HG03039 (cell line): ENCODE measurements at regions not wholly inside any gene's neighbourhood (a gene's known extent, or its start where the extent isn't known, plus 50 kb on each side); places are given as distances from the start of the nearest gene placed in this dataset.
"Not testable (repeated sequence)": the region's sequence is repeated elsewhere in the genome, so short reads cannot be mapped to it uniquely, and the experiment has no call there.

Experiments used
- ATAC-seq: cut with Tn5 transposase; IDR thresholded peaks from one replicate; pipeline ENCODE4 v1.9.1; 2021; ENCODE audit warnings: mild to moderate bottlenecking, moderate library complexity; ENCODE audit not compliant: unreplicated experiment

DNA sequence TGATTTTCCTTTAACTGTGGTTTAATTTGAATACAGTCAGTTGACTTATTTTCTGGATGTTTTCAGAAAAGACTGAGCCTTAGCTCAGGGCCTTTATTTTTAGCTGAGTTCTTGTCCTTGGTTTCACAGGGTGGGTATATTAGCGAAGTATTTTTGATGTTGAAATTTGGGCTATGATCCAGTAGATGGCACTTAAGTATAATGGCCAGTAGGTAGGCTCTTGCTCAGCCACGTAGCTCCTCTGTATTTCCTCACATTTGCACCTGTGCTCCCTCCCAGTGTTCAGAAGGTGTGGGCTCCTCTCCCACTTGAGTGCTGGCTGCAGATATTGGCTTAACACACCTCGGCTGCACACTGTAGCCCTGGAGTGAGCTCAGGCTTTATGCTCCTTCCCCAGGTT is 549.9 kb upstream of the AMOT start:
- ATAC-seq = no peak

- no peak for ATAC-seq
These were observed 549.2 kb upstream of the AMOT start for GRCh38 chrX:113389846-113390245.

- ATAC-seq = no peak
These were observed 544.0 kb upstream of the AMOT start for GRCh38 chrX:113384628-113385027.

GRCh38 chrX:113373421-113373820 is 532.8 kb upstream of the AMOT start:
- not testable (repeated sequence) for ATAC-seq

- no peak for ATAC-seq
These were observed 529.4 kb upstream of the AMOT start for GRCh38 chrX:113370006-113370405.

- no peak for ATAC-seq
These were observed 528.4 kb upstream of the AMOT start for GRCh38 chrX:113369056-113369455.

DNA sequence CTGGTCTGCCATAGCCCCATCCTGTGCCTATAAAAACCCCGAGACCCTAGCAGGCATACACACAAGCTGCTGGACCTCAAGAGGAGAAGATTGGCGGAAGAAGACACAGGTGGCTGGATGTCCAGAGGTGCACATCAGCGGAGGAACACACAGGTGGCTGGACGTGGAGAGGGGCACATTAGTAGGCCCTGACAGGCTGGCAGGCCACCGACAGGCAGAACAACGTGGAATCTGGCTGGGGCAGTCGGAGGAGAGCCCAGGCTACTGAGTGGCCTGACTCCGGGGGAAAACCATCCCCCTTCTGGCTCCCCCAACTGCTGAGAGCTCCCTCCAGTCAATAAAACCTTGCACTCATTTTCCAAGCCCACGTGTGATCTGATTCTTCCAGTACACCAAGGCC is 512.5 kb upstream of the AMOT start:
- ATAC-seq = no peak

DNA sequence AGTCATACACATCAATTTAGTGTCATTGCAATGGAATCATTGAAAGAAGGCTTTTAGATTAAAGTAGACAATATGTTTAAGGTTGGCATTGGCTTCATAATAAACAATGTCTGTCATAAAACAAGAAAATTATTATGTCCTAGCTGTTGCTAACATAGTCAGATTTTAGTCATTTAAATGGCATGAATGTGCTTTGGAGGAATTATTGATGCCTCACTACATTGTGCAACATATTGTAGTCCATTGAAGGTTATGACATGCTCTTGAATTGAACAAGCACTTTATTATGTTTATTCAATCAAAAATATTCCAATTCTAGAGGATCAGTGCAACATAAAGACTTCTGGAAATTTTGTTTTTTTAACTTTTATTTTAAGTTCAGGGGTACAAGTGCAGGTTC is 489.8 kb upstream of the AMOT start:
- no peak for ATAC-seq

GRCh38 chrX:113315927-113316326 is 475.3 kb upstream of the AMOT start:
- ATAC-seq = no peak

GRCh38 chrX:113305496-113305895 is 464.9 kb upstream of the AMOT start:
- no peak for ATAC-seq

GRCh38 chrX:113300580-113300979 is 459.9 kb upstream of the AMOT start:
- ATAC-seq = no peak

GRCh38 chrX:113297437-113297836 is 456.8 kb upstream of the AMOT start:
- no peak for ATAC-seq

DNA sequence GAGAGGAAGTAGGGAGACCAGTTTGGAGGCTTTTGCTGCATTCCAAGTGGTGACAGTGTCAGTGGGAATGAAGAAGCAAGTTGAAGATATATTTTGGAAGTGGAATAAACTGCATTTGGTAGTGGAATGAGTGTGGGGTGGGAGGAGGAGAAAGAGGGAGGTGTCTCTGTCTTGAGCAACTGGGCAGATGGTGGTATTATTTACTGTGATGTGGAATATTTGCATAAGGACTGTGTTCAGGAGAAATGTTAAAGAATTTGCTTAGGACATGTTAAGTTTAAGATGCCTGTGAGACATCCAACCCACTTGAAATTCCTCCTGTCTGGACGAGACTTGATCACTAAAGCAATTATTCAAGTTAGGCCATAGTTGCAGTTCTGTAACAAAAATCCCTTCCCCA is 448.9 kb upstream of the AMOT start:
- no peak for ATAC-seq

DNA sequence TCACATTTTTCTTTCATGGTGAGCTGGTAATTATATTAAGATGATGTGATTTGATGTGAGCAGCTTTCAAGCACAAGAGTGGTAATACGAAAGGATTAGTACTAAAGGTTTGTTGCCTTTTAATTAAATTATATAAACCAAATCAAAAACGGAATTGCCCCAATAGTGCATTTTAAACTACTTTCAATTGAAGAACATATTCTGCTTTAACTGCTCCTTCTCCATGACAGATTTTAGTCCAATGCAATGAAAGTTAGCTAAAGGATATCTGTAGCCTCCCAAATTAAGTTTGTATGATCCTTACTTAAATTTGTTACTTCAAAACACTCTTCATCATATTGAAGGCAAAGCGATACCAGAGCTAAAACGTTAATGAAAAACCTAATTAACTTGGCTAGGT is 447.1 kb upstream of the AMOT start:
- no peak for ATAC-seq

DNA sequence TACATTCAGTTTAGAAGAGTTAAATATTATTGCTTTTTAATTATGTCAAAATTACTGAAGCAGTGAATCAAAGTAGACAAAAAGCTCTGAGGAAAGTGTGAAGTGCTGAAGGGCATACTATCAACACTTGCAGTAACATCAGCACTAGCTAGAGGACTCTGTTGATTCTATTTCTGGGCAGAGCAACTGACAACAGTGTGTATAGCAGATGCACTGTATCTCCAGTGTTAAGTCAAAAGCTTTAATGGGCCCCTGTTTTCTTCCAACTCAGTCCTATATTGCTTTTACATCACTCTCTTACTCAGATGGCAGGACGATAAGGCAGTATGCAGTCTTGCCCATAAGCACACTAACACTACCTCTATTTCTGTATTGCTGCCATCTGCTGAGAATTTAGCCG is 435.2 kb upstream of the AMOT start:
- no peak for ATAC-seq

DNA sequence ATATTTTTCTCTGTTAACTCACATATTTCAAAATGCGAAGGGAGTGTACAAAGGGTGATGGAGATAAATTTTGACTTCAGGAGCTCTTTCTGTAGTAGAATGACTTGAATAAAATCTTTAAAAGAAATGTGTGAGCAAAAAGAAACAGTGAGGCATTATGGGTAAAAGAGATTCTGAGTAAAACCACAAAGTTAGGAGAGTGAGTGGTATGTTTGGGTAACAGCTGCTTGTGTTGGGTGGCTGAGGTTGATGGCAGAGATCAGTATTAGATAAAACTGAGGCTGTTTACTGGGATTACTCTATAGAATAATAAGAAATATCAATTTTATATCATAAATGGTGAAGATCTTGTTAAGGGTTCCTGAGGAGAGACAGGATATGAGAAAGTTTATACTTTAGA is 434.2 kb upstream of the AMOT start:
- ATAC-seq = no peak

GRCh38 chrX:113274345-113274744 is 433.7 kb upstream of the AMOT start:
- no peak for ATAC-seq

DNA sequence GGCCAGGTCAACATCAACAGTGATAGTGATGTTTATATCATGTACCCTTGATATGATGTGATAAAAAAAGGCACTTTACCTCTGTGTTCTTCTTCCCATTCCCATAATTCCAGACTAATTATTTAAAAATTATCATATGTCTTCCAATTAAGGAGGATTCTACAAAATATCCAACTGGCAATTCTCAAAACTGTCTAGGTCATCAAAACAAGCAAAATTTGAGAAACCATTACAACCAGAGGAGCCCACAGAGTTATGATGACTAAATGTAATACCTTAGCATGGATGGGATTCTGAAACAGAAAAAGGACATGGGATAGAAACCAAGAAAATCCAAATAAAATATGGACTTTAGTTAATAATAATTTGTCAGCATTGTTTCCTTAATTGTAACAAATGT is 428.6 kb upstream of the AMOT start:
- ATAC-seq = no peak

DNA sequence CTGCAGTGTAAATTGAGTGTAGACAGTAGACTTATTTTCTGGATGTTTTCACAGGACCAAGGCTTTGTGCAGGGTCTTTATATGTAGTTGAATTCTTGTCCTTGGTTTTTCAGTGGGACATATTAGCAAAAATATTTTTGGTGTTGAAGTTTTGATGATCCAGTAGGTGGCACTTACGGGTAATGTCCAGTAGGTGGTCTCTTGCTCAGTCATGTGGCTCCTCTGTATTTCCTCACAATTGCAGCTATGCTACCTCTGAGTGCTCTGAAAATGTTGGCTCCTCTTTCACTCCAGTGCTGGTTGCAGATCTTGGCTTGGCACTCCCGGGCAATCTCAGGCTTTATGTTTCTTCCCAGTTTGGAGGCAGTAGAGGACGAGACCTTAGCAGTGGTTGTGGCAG is 419.8 kb upstream of the AMOT start:
- no peak for ATAC-seq

- ATAC-seq = no peak
These were observed 381.7 kb upstream of the AMOT start for GRCh38 chrX:113222305-113222704.

- no peak for ATAC-seq
These were observed 371.4 kb upstream of the AMOT start for GRCh38 chrX:113212052-113212451.

- ATAC-seq = no peak
These were observed 362.0 kb upstream of the AMOT start for GRCh38 chrX:113202601-113203000.

GRCh38 chrX:113195949-113196348 is 355.3 kb upstream of the AMOT start:
- ATAC-seq = no peak

DNA sequence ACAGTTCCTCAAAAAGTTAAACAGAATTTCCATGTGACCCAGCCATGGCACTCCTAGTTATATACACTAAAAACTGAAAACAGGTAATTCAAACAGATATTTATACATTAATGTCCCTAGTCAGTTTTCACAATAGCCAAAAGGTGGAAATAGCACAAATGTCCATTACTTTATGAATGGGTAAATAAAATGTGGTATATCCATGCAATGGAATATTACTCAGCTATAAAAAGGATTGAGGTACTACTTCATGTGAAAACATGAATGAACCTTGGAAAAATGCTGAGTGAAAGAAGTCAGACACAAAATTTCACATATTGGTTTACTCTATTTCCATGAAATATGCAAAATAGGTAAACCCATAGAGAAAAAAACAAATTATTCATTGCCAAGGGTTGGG is 351.8 kb upstream of the AMOT start:
- ATAC-seq = no peak
